MCF 10A (cell line): ENCODE measurements at regions not wholly inside any gene's neighbourhood (a gene's known extent, or its start where the extent isn't known, plus 50 kb on each side); places are given as distances from the start of the nearest gene placed in this dataset.
"Not testable (repeated sequence)": the region's sequence is repeated elsewhere in the genome, so short reads cannot be mapped to it uniquely, and the experiment has no call there.

Source experiments
- BruUV-seq: library from RNA; stranded (reverse); fragments of 400-500 nt; replicated peaks from 2 replicates; lab custom pipeline; 2021; lab: Mats Ljungman, UMichigan
- CTCF ChIA-PET: fragments of 300-600 bp; sonication (Branson Sonifier 250); formaldehyde crosslinking; extraction: SDS; loops from one replicate; lab custom pipeline; 2021; ENCODE audit warnings: antibody characterized with exemption, inconsistent platforms; lab: Yijun Ruan, JAX
- POLR2A ChIA-PET: fragments of 300-600, 350-650 bp; sonication (Branson Sonifier 250); formaldehyde crosslinking; extraction: SDS; loops from one replicate; lab custom pipeline; 2020; ENCODE audit warnings: antibody characterized with exemption, inconsistent platforms; lab: Yijun Ruan, JAX
- DNase-seq: peaks from one replicate; pipeline ENCODE4 v3.0.0-alpha.2; 2018; ENCODE audit not compliant: unreplicated experiment
- H3K27ac Mint-ChIP-seq: one replicate; pipeline ENCODE4 v1.8.0; 2022; ENCODE audit warnings: mild to moderate bottlenecking, low read depth, mixed read lengths; ENCODE audit not compliant: unreplicated experiment
- H3K27me3 Mint-ChIP-seq: one replicate; pipeline ENCODE4 v1.8.0; 2022; ENCODE audit warnings: mixed read lengths; ENCODE audit not compliant: insufficient read depth, unreplicated experiment
- H3K36me3 Mint-ChIP-seq: one replicate; pipeline ENCODE4 v1.8.0; 2022; ENCODE audit warnings: mild to moderate bottlenecking, moderate library complexity, mixed read lengths; ENCODE audit not compliant: insufficient read depth, unreplicated experiment
- H3K4me1 Mint-ChIP-seq: one replicate; pipeline ENCODE4 v1.8.0; 2022; ENCODE audit warnings: mixed read lengths; ENCODE audit not compliant: insufficient read depth, unreplicated experiment
- H3K4me3 Mint-ChIP-seq: one replicate; pipeline ENCODE4 v1.8.0; 2022; ENCODE audit warnings: mild to moderate bottlenecking, moderate library complexity, mixed read lengths; ENCODE audit not compliant: unreplicated experiment
- H3K9me3 Mint-ChIP-seq: one replicate; pipeline ENCODE4 v1.8.0; 2022; ENCODE audit warnings: mixed read lengths; ENCODE audit not compliant: unreplicated experiment
- CTCF ChIP-seq: fragments of 200-600 bp; IDR thresholded peaks from one replicate; pipeline ENCODE4 v1.8.0; 2022; ENCODE audit warnings: antibody characterized with exemption, mild to moderate bottlenecking; ENCODE audit not compliant: unreplicated experiment
- intact Hi-C: fragments of 100-400 bp; cut with micrococcal nuclease; formaldehyde crosslinking; loops from 2 replicates; pipeline ENCODE4 v1.14.1; 2022

- POLR2A ChIA-PET: interaction anchor here (1.2 kb wide), 1 partner anchor 96 kb away, joined by 4 read pairs; no protein-coding TSS in a partner anchor
- Mint-ChIP-seq H3K27ac (peak overlapping the region; percentile 31), H3K9me3 (peaks cover 7% of the 10 kb centered on the region), H3K36me3 (no peaks in the 10 kb centered on the region), H3K4me1 (peaks cover 26% of the 10 kb centered on the region), H3K4me3 (no peak overlapping the region), H3K27me3 (no peaks in the 10 kb centered on the region)
- TF ChIP-seq CTCF: no peak
- DNase-seq: peak; percentile 21
- CTCF ChIA-PET: interaction anchor here (0.6 kb wide), 2 partner anchors 114 to 261 kb away, joined by 3 to 4 read pairs; no protein-coding TSS in a partner anchor
- intact Hi-C loops: no loop called here
- BruUV-seq: no TSS peak
Observed at GRCh38 chr20:54350415-54350814, 125.0 kb upstream of the DOK5 start.

GRCh38 chr20:54351371-54352136 is 123.8 kb upstream of the DOK5 start:
- intact Hi-C loops: no loop called here
- ChIA-PET POLR2A (interaction anchor here (0.7 kb wide), 1 partner anchor 940 kb away, joined by 4 read pairs; no protein-coding TSS in a partner anchor), CTCF (interaction anchor here (0.6 to 1.2 kb wide), 3 partner anchors 233 to 296 kb away, joined by 4 to 5 read pairs (median 4); no protein-coding TSS in a partner anchor)
- BruUV-seq: no TSS peak
- Mint-ChIP-seq H3K36me3 (no peaks in the 10 kb centered on the region), H3K4me3 (no peak overlapping the region), H3K9me3 (peaks cover 7% of the 10 kb centered on the region), H3K27ac (no peak overlapping the region), H3K4me1 (peaks cover 22% of the 10 kb centered on the region), H3K27me3 (no peaks in the 10 kb centered on the region)
- no peak for DNase-seq
- no peak for TF ChIP-seq CTCF

GRCh38 chr20:54352541-54352940 is 122.9 kb upstream of the DOK5 start:
- H3K9me3 Mint-ChIP-seq, POLR2A ChIA-PET, H3K36me3 Mint-ChIP-seq, DNase-seq, intact Hi-C loops, H3K4me3 Mint-ChIP-seq, BruUV-seq, H3K27me3 Mint-ChIP-seq, H3K27ac Mint-ChIP-seq: not testable (repeated sequence)
- peaks cover 22% of the 10 kb centered on the region for H3K4me1 Mint-ChIP-seq
- CTCF ChIA-PET: interaction anchor here (0.6 to 1.0 kb wide), 4 partner anchors 134 to 302 kb away, joined by 3 read pairs; no protein-coding TSS in a partner anchor

GRCh38 chr20:54353292-54353691 is 122.1 kb upstream of the DOK5 start:
- Mint-ChIP-seq H3K36me3 (no peaks in the 10 kb centered on the region), H3K4me1 (peaks cover 22% of the 10 kb centered on the region), H3K9me3 (peaks cover 7% of the 10 kb centered on the region), H3K27ac (no peak overlapping the region), H3K4me3 (no peak overlapping the region), H3K27me3 (no peaks in the 10 kb centered on the region)
- DNase-seq: no peak
- POLR2A ChIA-PET: no interaction called here
- CTCF ChIA-PET: interaction anchor here (0.5 to 1.0 kb wide), 4 partner anchors 292 to 795 kb away, joined by 3 to 4 read pairs (median 3); no protein-coding TSS in a partner anchor
- no TSS peak for BruUV-seq
- intact Hi-C loops: no loop called here
- no peak for TF ChIP-seq CTCF
